Rectal smooth muscle tissue (tissue), 1 donor: ENCODE measurements at regions not wholly inside any gene's neighbourhood (a gene's known extent, or its start where the extent isn't known, plus 50 kb on each side); places are given as distances from the start of the nearest gene placed in this dataset.

Experiments used
- H3K27ac ChIP-seq: one replicate; pipeline ENCODE4 v1.7.0; 2013; ENCODE audit warnings: low read depth, low read length, inconsistent platforms
- H3K27me3 ChIP-seq: one replicate; pipeline ENCODE4 v1.7.0; 2013; ENCODE audit warnings: low read length; ENCODE audit not compliant: control insufficient read depth, insufficient read depth
- H3K36me3 ChIP-seq: one replicate; pipeline ENCODE4 v1.7.0; 2013; ENCODE audit warnings: low read length; ENCODE audit not compliant: control insufficient read depth, insufficient read depth
- H3K4me1 ChIP-seq: one replicate; pipeline ENCODE4 v1.7.0; 2013; ENCODE audit warnings: low read length; ENCODE audit not compliant: control insufficient read depth, insufficient read depth
- H3K4me3 ChIP-seq: one replicate; pipeline ENCODE4 v1.7.0; 2013; ENCODE audit warnings: low read length
- H3K9ac ChIP-seq: one replicate; pipeline ENCODE4 v1.7.0; 2013; ENCODE audit warnings: low read length

DNA sequence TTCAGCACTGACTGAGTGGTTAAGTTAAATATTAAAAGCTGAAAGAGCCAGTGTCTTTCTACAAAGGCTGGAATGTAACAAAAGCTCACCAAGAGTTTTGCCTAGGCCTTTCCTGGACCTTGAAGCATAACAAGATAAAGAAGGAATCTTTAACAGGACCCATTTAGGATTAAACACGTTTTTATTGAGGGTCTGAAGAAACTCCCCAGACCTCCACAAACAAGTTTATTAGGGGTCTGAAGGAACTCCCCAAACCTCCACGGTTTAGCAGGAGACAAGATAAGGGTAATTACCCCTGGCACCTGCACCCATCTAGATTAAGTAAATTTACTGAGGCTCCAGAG, 104.0 kb downstream of the ACAA2 start:
- no peaks in the 10 kb centered on the region for H3K27me3 ChIP-seq
- H3K36me3 ChIP-seq, result no peaks in the 10 kb centered on the region
- H3K4me1 ChIP-seq, result no peaks in the 10 kb centered on the region
- H3K9ac ChIP-seq, result no peak overlapping the region
- H3K4me3 ChIP-seq, result no peak overlapping the region
- no peak overlapping the region for H3K27ac ChIP-seq

DNA sequence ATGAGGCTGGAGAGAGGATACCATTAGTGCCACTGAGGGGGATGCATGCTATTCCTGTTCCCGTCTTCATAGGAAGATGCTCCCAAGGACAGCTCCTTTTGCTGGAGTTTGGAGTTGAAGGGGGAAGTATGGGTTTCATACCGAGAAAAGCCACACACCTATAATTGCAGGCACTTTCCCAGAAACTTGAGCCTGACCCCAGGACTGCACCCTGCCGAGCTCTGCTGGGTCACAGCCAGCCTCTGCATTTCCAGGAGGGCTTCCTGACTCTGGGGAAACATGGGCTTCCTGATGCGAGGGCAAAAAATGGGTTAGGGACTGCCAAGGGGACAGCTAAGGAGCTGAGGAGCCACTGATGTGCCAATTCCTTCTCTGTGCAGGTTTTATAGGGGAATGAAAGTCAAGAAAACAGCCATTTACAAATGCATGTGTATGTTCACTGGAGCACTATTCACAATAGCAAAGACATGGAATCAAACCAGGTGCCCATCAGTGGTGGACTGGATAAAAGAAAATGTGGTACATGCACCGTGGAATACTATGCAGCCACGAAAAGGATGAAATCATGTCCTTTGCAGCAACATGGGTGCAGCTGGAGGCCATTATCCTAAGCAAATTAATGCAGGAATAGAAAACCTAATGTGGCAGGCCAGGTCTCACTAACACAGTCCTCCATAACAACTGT, 104.5 kb downstream of the ACAA2 start:
- H3K4me1 ChIP-seq, result no peaks in the 10 kb centered on the region
- no peaks in the 10 kb centered on the region for H3K36me3 ChIP-seq
- H3K27me3 ChIP-seq, result no peaks in the 10 kb centered on the region
- no peak overlapping the region for H3K4me3 ChIP-seq
- no peak overlapping the region for H3K27ac ChIP-seq
- H3K9ac ChIP-seq, result no peak overlapping the region

DNA sequence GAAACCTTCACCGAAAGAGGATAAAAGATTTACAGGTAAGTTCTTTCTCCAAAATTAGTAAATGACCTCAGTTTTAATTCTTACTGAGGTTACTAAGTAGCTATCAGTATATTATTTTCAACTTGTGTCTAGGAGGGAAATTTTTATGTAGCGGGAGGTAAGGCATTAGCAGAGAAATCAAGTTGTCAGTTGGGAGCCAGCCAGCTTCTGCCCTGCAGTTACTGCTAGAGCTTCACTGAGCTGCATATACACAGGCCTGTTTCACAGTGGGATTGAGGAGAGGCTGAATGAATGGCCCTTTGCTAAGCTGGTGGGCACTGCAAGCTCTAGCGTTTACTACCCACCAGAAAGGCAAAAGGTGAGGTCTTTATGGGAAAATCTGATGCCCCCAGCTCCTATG, 105.7 kb downstream of the ACAA2 start:
- H3K27me3 ChIP-seq, result no peaks in the 10 kb centered on the region
- H3K4me3 ChIP-seq, result no peak overlapping the region
- H3K4me1 ChIP-seq, result no peaks in the 10 kb centered on the region
- H3K36me3 ChIP-seq, result no peaks in the 10 kb centered on the region
- no peak overlapping the region for H3K9ac ChIP-seq
- no peak overlapping the region for H3K27ac ChIP-seq

DNA sequence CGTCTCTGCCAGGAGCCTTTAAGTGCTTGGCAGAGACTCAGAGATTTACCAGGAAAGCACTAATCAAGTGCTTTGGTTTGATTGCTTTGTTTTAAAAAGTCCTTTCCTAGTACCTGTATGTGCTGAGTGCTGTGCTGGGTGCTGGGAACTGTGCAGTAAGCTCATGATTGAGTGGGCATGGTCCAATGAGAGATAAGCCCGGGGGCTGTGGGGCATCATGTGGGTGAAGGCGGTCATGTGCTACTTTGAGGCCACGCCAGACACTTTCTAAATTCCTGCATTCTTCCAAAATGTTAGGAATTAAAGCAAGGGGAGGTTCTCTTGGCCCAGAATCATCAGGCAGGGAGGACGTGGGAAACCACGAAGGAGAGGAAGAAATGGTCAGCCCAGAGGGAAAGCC, 109.0 kb downstream of the ACAA2 start:
- no peak overlapping the region for H3K4me3 ChIP-seq
- no peaks in the 10 kb centered on the region for H3K27me3 ChIP-seq
- no peak overlapping the region for H3K9ac ChIP-seq
- H3K4me1 ChIP-seq, result no peaks in the 10 kb centered on the region
- no peak overlapping the region for H3K27ac ChIP-seq
- no peaks in the 10 kb centered on the region for H3K36me3 ChIP-seq

DNA sequence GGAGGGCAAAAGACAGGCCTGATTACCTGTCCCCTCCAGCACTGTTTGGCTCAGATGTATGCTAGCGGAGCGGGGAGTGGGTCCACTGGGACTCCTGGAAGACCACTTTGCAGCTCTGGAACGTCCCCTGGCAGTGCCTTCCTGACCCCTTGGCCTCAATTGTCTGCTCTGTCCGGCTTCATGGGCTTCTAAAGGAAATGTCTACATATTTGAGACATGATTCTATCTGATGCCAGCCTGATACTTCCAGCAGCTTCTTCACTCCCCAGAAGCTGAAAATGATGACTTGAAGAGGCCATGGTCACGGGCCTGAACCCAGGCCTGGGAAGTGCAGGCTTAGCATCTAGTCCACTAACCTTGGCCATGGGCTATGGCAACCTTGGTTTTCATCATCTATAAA, 112.1 kb downstream of the ACAA2 start:
- Histone ChIP-seq H3K27ac (no peak overlapping the region), H3K27me3 (no peaks in the 10 kb centered on the region), H3K4me3 (no peak overlapping the region), H3K36me3 (no peaks in the 10 kb centered on the region), H3K9ac (no peak overlapping the region), H3K4me1 (no peaks in the 10 kb centered on the region)

DNA sequence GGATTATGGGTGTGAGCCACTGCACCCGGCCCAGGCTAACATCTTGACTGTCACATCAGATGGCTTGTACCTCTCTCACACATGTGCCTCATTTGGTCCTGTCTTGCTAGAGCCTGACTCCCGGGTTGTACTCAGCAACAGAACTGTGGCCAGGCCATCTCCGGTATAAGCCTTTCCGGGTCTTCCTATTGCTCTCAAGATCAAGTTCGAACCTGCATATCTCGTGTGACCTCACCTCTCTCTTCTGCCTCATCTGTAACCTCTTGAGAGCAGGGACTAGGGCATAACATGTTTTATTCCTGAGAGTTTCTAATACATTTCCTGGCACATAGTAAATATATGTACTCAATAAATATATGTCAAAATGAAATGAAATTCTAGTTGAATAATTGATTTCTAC, 114.0 kb downstream of the ACAA2 start:
- H3K27me3 ChIP-seq, result no peaks in the 10 kb centered on the region
- H3K4me3 ChIP-seq, result no peak overlapping the region
- no peaks in the 10 kb centered on the region for H3K4me1 ChIP-seq
- H3K36me3 ChIP-seq, result no peaks in the 10 kb centered on the region
- no peak overlapping the region for H3K9ac ChIP-seq
- no peak overlapping the region for H3K27ac ChIP-seq

DNA sequence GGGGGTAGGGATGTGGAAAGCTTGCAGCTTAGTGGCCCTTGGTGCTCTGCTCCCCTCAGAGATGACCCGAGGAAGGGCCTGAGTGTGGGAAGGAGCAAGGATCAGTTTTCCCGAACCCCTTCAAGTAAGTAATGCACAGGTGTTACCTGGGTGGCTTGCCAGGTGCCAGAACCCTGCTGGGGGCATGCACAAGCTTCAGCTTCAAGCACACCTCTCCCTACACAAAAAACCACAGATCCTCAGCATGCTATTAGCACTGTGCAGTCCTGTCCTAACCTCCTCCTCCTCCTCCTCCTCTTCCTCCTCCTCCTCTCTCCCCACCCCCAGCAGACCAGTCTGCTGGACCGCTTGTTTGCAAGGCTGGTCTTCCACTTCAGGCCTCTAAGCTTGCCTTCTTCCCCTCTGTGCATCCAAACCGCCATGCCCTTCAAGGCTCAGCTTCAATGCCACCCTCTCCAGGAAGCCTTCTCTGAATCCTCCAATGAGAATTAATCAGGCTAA, 114.8 kb downstream of the ACAA2 start:
- H3K27me3 ChIP-seq, result no peaks in the 10 kb centered on the region
- H3K4me3 ChIP-seq, result no peak overlapping the region
- H3K9ac ChIP-seq, result no peak overlapping the region
- H3K36me3 ChIP-seq, result no peaks in the 10 kb centered on the region
- no peak overlapping the region for H3K27ac ChIP-seq
- no peaks in the 10 kb centered on the region for H3K4me1 ChIP-seq

DNA sequence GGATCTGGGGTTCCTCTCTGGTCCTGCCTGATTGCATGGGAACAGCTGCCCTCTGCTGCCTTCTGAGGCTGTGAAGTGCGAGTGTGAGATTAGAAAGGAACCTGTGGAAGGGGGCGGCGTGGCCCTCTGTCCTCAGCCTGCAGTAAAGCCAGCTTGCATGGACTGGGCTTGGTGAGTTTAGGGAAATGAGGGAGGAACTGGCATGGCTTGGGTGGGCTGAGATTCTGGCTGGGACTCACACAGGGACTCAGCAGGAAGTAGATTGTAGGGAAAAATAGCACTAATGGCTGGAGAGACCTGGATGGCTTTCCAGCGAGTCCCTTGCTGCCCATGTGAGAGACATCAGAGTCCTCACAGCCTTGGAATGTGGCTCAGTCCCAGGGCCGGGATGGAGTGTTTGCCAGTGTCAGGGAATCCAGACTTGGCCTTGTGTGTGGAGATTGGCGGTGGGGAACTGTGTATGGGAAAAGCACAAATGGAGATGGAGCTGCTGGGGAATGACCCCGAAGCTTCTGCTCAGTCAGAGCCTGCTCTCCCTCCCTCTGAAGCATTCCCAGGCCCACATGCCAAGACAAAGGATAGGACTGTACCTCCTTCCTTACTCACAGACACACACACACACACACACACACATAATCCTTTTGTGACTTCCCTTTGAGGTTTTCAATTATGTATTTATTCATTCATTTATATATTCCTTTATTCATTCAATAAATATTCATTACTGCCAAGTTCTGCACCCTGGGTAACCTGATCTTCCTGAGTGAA, 115.4 kb downstream of the ACAA2 start:
- Histone ChIP-seq H3K36me3 (no peaks in the 10 kb centered on the region), H3K9ac (no peak overlapping the region), H3K4me3 (no peak overlapping the region), H3K27ac (no peak overlapping the region), H3K27me3 (no peaks in the 10 kb centered on the region), H3K4me1 (no peaks in the 10 kb centered on the region)

DNA sequence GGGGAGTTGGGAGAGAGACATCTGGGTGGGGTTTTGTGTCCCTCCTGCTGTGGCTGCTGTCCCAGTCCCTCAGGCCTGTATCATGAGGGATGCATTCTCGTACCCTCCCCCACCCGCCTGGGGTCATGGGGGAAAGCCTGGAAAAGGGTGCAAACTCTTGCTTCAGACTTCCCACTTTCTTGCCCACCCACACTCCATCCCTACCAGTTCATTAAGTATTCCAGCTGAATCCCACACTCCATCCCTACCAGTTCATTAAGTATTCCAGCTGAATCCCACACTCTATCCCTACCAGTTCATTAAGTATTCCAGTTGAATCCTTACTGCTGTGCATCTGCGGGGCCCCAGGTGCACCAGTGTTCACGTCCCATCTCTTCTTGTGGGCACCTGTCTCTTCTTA, 116.3 kb downstream of the ACAA2 start:
- Histone ChIP-seq H3K36me3 (no peaks in the 10 kb centered on the region), H3K4me1 (no peaks in the 10 kb centered on the region), H3K4me3 (no peak overlapping the region), H3K27me3 (no peaks in the 10 kb centered on the region), H3K27ac (no peak overlapping the region), H3K9ac (no peak overlapping the region)

DNA sequence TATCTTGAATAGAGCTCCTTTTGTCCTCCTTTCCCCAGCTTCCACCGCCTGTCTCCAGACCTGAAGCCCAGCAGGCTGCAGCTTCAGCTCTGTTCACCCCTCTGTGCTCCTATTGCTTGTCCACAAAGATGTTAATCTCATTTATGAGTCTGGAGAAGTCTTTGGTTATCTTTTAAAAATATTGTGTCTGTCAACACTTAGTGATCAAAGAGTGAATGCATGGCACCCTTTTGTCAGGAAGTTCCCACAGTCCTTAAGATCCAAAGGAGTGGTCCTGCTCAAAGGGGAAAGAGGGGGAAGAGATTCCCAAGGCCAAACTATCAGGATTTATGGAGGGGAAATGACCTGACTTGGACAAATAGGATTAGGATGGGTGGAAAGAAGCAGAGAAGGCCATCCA, 118.9 kb downstream of the ACAA2 start:
- H3K9ac ChIP-seq, result no peak overlapping the region
- H3K4me1 ChIP-seq, result no peaks in the 10 kb centered on the region
- no peaks in the 10 kb centered on the region for H3K27me3 ChIP-seq
- H3K27ac ChIP-seq, result no peak overlapping the region
- H3K36me3 ChIP-seq, result no peaks in the 10 kb centered on the region
- H3K4me3 ChIP-seq, result no peak overlapping the region

DNA sequence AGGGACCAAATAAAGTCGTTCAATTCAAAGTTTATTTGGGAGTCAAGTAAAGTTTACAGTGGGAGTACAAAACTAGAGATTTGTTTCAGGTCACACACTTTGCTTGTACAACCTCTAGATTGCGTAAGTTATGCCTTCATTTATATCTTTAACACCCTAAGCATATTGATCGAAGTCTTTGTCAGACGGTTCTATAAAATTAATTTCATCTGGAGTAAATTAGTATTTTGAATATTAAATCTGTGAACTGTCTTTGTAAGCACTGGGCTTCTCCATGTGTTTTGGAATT, 119.7 kb downstream of the ACAA2 start:
- no peaks in the 10 kb centered on the region for H3K4me1 ChIP-seq
- no peaks in the 10 kb centered on the region for H3K36me3 ChIP-seq
- H3K27me3 ChIP-seq, result no peaks in the 10 kb centered on the region
- no peak overlapping the region for H3K9ac ChIP-seq
- H3K4me3 ChIP-seq, result no peak overlapping the region
- no peak overlapping the region for H3K27ac ChIP-seq

DNA sequence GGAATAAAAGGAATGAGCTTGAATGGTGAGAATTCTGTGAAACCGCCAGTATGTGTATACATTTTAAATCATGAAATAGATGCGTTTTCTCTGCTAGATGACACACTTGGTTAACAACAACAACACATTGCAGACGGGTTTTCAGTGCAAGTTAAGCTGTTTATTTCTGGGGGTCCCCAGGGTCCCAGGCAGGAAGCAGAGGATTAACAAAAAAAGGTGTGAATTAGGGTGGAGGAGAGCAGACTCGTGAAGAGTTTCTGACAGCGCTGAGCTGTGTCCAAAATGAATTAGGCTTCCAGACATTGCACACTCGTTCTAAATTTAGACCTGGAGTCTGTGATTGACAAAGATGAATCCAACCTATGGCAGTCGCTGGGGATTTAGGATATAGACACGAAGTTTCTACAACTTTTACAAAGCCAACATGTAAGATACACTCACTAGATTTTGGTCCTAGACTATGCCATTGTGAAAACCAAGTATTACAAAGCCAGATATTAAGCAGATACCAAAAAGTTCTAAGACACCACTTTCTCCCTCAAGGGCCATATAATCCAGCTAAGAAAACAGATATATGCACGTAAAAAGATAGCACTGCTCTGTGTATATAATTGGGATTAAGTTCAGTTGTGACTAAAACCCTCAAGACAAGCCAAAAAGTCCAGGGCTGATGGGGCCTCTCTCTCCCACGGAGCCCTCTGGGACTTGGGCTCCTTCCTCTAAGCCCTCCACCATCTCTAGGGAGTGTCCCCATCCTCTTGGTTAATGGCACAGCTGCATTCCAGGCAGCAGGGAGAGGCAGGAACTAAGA, 120.2 kb downstream of the ACAA2 start:
- H3K4me3 ChIP-seq, result no peak overlapping the region
- H3K36me3 ChIP-seq, result no peaks in the 10 kb centered on the region
- H3K27ac ChIP-seq, result no peak overlapping the region
- no peak overlapping the region for H3K9ac ChIP-seq
- H3K27me3 ChIP-seq, result no peaks in the 10 kb centered on the region
- H3K4me1 ChIP-seq, result no peaks in the 10 kb centered on the region
